GM12864 (cell line): ENCODE measurements at regions not wholly inside any gene's neighbourhood (a gene's known extent, or its start where the extent isn't known, plus 50 kb on each side); places are given as distances from the start of the nearest gene placed in this dataset.

Source experiments
- DNase-seq: peaks from one replicate; pipeline ENCODE4 v3.0.0-alpha.2; 2011; ENCODE audit warnings: low read depth
- H3K4me3 ChIP-seq: 2 replicates; pipeline ENCODE4 v1.5.1; 2011; ENCODE audit warnings: mild to moderate bottlenecking, low read depth, low read length, control low read depth
- CTCF ChIP-seq: IDR thresholded peaks from 2 replicates; pipeline ENCODE4 v1.5.1; 2011; ENCODE audit warnings: low read depth, mild to moderate bottlenecking, moderate library complexity, low read length, control low read depth, inconsistent platforms; ENCODE audit errors: missing control alignments

- H3K4me3 ChIP-seq, result no peak overlapping the region
- no peak for TF ChIP-seq CTCF
- DNase-seq, result no peak
These were observed 132.7 kb upstream of the ERCC6L2 start for GRCh38 chr9:95742821-95743220.

GRCh38 chr9:95741631-95742030 is 133.9 kb upstream of the ERCC6L2 start:
- H3K4me3 ChIP-seq, result no peak overlapping the region
- DNase-seq, result no peak
- no peak for TF ChIP-seq CTCF

- no peak for TF ChIP-seq CTCF
- DNase-seq, result no peak
- H3K4me3 ChIP-seq, result no peak overlapping the region
These were observed 135.1 kb upstream of the ERCC6L2 start for GRCh38 chr9:95740217-95741004.

GRCh38 chr9:95738438-95738837 is 137.1 kb upstream of the ERCC6L2 start:
- DNase-seq, result no peak
- H3K4me3 ChIP-seq, result no peak overlapping the region
- no peak for TF ChIP-seq CTCF

- no peak for TF ChIP-seq CTCF
- no peak for DNase-seq
- no peak overlapping the region for H3K4me3 ChIP-seq
These were observed 138.5 kb upstream of the ERCC6L2 start for GRCh38 chr9:95736891-95737522.

GRCh38 chr9:95736370-95736769 is 139.1 kb upstream of the ERCC6L2 start:
- TF ChIP-seq CTCF, result peak; percentile 61
- DNase-seq, result no peak
- no peak overlapping the region for H3K4me3 ChIP-seq

GRCh38 chr9:95735701-95736100 is 139.8 kb upstream of the ERCC6L2 start:
- no peak overlapping the region for H3K4me3 ChIP-seq
- DNase-seq, result no peak
- no peak for TF ChIP-seq CTCF
